BE2C (cell line): ENCODE measurements at regions not wholly inside any gene's neighbourhood (a gene's known extent, or its start where the extent isn't known, plus 50 kb on each side); places are given as distances from the start of the nearest gene placed in this dataset.
"Not testable (repeated sequence)": the region's sequence is repeated elsewhere in the genome, so short reads cannot be mapped to it uniquely, and the experiment has no call there.

ENCODE experiments used
- DNase-seq: peaks from one replicate; pipeline ENCODE4 v3.0.0-alpha.2; 2020
- H3K27me3 ChIP-seq: fragments of 250-450 bp; sonication (Bioruptor Pico); 2 replicates; pipeline ENCODE4 v1.5.1; 2020; ENCODE audit warnings: mild to moderate bottlenecking
- H3K36me3 ChIP-seq: fragments of 250-450 bp; sonication (Bioruptor Pico); 2 replicates; pipeline ENCODE4 v1.5.1; 2020; ENCODE audit warnings: mild to moderate bottlenecking
- H3K4me1 ChIP-seq: fragments of 250-450 bp; sonication (Bioruptor Pico); 2 replicates; pipeline ENCODE4 v1.5.1; 2020
- H3K4me3 ChIP-seq: 2 replicates; pipeline ENCODE4 v1.5.1; 2011; ENCODE audit warnings: low read depth, low read length
- H3K9me3 ChIP-seq: fragments of 250-450 bp; sonication (Bioruptor Pico); 2 replicates; pipeline ENCODE4 v1.5.1; 2020
- TF ChIP-seq, protein P1 (sequence below): IDR thresholded peaks from 2 replicates; pipeline ENCODE4 v1.5.1; 2012; ENCODE audit warnings: mild to moderate bottlenecking, low read depth, low read length

DNA sequence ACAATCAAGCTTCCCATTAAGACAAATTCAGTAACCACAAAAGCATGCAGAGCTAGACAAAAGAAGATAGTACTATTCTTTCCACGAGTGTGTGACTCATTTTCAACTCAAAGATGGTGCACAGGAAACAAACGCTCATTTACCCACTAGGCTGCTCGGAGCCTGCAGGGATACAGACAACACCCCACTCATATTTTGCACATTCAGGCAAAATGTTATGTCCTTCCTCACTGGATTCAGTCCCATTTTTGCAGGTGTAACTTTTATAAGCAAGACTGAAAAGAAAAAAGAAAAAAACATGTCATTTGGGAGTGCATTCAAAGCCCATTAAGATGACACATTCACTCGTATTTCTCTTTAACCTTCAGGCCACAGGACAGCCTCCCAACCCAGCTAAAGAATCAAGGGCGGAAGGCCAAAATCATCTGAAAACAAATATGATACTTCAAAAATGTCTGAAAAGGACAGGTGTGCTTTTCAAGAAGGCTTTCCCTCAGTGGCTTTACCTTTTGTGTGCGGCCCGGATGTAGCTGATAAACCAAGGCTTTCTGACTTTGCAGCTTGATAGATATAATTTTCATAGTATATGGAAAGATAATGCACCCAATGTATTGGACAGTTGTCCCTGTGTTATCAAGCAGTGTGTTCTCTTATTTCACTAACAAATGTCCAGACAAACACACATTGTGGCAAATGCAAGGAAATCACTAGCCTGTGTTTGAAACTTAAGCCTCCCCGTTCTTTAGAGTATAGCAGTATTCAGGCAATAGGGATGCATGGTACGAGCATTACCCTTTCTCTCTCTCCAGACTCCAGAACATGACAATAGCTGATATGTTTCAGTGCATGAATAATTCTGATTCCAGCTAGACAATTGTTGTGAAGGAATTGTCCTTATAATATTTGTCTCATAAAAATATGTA, 147.8 kb upstream of the KRR1 start:
- TF ChIP-seq, protein P1, sequence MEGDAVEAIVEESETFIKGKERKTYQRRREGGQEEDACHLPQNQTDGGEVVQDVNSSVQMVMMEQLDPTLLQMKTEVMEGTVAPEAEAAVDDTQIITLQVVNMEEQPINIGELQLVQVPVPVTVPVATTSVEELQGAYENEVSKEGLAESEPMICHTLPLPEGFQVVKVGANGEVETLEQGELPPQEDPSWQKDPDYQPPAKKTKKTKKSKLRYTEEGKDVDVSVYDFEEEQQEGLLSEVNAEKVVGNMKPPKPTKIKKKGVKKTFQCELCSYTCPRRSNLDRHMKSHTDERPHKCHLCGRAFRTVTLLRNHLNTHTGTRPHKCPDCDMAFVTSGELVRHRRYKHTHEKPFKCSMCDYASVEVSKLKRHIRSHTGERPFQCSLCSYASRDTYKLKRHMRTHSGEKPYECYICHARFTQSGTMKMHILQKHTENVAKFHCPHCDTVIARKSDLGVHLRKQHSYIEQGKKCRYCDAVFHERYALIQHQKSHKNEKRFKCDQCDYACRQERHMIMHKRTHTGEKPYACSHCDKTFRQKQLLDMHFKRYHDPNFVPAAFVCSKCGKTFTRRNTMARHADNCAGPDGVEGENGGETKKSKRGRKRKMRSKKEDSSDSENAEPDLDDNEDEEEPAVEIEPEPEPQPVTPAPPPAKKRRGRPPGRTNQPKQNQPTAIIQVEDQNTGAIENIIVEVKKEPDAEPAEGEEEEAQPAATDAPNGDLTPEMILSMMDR = no peak
- no peak for DNase-seq
- Histone ChIP-seq H3K9me3 (no peaks in the 10 kb centered on the region), H3K36me3 (no peaks in the 10 kb centered on the region), H3K4me1 (no peaks in the 10 kb centered on the region), H3K27me3 (no peaks in the 10 kb centered on the region), H3K4me3 (no peak overlapping the region)

DNA sequence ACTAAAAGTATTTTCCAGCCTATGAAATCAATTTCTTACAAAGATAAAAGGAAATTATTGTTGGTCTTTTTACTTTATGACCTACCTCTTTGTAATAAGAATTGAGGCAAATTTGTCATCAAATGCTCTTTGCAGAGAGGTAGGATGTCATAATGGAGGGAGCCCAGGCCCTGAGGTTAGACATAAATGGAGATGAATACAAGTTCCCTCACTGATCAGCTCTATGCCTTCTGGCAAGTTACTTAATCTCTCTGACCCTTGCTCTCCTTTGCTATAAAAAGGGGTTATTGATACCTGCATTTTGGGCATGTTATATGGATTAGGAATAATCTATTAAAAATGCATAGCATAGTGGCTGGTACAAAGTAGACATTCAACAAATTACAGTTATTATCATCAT, 146.9 kb upstream of the KRR1 start:
- Histone ChIP-seq H3K4me1 (no peaks in the 10 kb centered on the region), H3K27me3 (no peaks in the 10 kb centered on the region), H3K9me3 (no peaks in the 10 kb centered on the region), H3K4me3 (no peak overlapping the region), H3K36me3 (no peaks in the 10 kb centered on the region)
- TF ChIP-seq, protein P1 = no peak
- DNase-seq = no peak

DNA sequence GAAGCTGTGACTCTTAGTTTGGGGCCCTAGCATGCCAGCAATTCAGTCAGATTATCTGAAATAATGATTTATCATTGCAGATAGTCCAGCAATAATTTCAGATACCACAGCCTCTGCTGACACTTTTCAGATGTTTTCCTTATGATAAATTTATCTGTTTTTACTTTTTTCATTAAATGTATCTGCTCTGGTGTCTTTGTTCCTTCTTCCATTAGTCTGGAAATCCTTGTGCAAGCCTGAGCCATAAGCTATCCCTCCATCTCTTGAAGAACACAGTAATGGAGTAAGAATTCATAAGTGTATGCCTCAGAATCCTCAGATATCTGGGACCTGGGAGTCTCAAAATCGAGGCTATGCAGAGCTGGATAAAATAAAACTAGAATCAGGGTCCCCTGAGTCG, 146.4 kb upstream of the KRR1 start:
- no peaks in the 10 kb centered on the region for H3K36me3 ChIP-seq
- no peaks in the 10 kb centered on the region for H3K27me3 ChIP-seq
- DNase-seq = no peak
- TF ChIP-seq, protein P1 = no peak
- no peaks in the 10 kb centered on the region for H3K4me1 ChIP-seq
- H3K4me3 ChIP-seq = no peak overlapping the region
- H3K9me3 ChIP-seq = no peaks in the 10 kb centered on the region

DNA sequence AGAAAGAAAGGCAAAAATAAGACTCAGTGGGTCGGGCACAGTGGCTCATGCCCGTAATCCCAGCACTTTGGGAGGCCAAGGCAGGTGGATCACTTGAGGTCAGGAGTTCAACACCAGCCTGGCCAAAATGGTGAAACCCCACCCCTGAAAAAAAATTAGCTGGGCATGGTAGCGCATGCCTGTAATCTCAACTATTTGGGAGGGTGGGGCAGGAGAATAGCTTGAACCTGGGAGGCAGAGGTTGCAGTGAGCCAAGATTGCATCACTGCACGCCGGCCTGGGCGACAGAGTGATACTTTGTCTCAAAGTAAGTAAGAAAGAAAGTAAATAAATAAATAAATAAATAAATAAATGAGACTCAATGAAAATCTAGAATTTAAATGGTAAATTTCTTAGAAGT, 145.9 kb upstream of the KRR1 start:
- H3K4me3 ChIP-seq, DNase-seq, H3K27me3 ChIP-seq, H3K9me3 ChIP-seq, H3K36me3 ChIP-seq, H3K4me1 ChIP-seq: not testable (repeated sequence)

DNA sequence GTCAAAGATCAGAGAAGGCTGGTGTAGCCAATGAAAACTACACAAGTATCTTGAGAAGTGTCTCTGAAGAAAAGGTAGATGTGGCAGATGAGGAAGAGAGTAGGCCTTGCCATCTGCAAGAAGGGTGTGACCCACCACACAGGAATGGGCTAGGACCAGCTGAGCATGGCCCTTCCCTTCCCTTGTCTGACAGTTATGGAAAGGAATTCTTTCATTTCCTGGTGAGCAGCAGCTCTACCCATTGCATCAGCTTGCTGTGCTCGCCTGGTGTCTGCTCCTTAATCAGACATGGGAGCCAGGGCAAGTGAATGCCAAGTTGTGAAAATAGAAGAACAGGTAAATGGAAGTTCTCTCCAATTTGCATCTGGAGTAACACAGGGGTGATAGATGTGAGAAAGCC, 145.2 kb upstream of the KRR1 start:
- Histone ChIP-seq H3K4me3 (no peak overlapping the region), H3K36me3 (no peaks in the 10 kb centered on the region), H3K27me3 (no peaks in the 10 kb centered on the region), H3K9me3 (no peaks in the 10 kb centered on the region), H3K4me1 (peaks cover 4% of the 10 kb centered on the region; the same call in 1 of the 2 replicates)
- TF ChIP-seq, protein P1 = no peak
- DNase-seq = no peak

DNA sequence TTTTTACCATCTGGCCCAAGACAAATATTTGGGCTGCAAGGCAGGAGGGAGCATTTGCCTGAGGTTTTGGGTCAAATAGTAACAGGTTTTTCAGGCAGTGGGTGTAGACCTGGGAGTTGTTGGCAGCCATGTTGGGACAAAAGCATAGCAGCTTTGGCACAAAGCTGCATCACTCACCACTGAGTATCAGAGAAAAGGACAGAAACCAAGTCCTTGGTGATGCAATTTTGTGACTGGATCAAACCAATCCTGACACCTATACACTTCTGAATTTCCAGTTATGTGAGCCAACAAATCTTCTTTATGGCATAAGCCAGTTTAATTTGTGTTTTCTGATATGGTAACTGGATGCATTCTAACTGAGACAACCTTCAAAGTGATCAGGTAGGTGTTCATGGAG, 144.8 kb upstream of the KRR1 start:
- Histone ChIP-seq H3K27me3 (no peaks in the 10 kb centered on the region), H3K4me3 (no peak overlapping the region), H3K9me3 (no peaks in the 10 kb centered on the region), H3K4me1 (peaks cover 6% of the 10 kb centered on the region), H3K36me3 (no peaks in the 10 kb centered on the region)
- DNase-seq = no peak
- TF ChIP-seq, protein P1 = no peak
